ENCODE measurements at regions not wholly inside any gene's neighbourhood (a gene's known extent, or its start where the extent isn't known, plus 50 kb on each side); places are given as distances from the start of the nearest gene placed in this dataset.

DNA sequence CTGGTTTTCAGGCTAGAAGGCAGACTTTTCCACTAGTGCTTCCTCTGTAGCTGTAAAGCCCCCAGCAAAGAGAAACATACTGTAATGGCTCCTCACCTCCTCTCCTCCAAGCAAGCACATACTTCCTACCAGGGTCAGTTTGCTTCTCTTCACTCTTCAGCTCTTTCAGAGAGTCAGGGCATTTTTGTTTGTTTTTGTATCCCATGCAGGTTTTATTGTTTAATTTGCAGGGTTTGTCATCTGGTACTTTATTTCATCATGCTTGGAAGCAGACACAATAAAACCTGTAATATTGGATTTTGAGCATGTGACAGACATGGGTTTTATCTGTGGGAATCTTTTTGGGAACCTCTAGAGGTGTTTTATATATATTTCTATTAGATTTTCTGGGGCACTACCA lies 753.3 kb upstream of the ROBO1 start:
- TF ChIP-seq TAF1 (IDR thresholded peaks at IDR 0.05; ENCODE audit: borderline replicate concordance, low read depth, low read length) (no peak), POLR2A (IDR thresholded peaks at IDR 0.05; ENCODE audit: low read depth, low read length) (no peak)
